Adrenal gland (tissue), 9 donors: ENCODE measurements at regions not wholly inside any gene's neighbourhood (a gene's known extent, or its start where the extent isn't known, plus 50 kb on each side); places are given as distances from the start of the nearest gene placed in this dataset.
A peak's percentile ranks its signal among the peaks of the same experiment; 100 is the strongest.

Source experiments
- DNase-seq, 7 donors: peaks; one replicate each; pipeline ENCODE4 v3.0.0-alpha.2; 2019 to 2020
- H3K27ac ChIP-seq, 5 donors: fragments of 200-600 bp; sonication (generic) in 4 of 5; 1 replicate in 3 of 5; 2 replicates in 2 of 5; pipeline versions ENCODE4 v1.5.1 to v1.8.0; 2016 to 2020; ENCODE audit warnings: mild to moderate bottlenecking in 1 of 5
- H3K27me3 ChIP-seq: fragments of 200-600 bp; 2 replicates; pipeline ENCODE4 v1.8.0; 2021
- H3K36me3 ChIP-seq, 2 donors: fragments of 200-600 bp; replicated peaks in 1 of 2; 1 replicate in 1 of 2; 2 replicates in 1 of 2; pipeline versions ENCODE4 v1.5.1 to v1.8.0; 2018 to 2022
- H3K4me1 ChIP-seq, 2 donors: fragments of 200-600 bp; replicated peaks in 1 of 2; 1 replicate in 1 of 2; 2 replicates in 1 of 2; pipeline versions ENCODE4 v1.5.1 to v1.8.0; 2018 to 2021
- H3K4me3 ChIP-seq, 4 donors: fragments of 200-600 bp; sonication (generic) in 3 of 4; one replicate each; pipeline ENCODE4 v1.5.1; 2016 to 2018
- H3K9me3 ChIP-seq, 3 donors: fragments of 200-600 bp; sonication (generic) in 1 of 3; replicated peaks in 1 of 3; 1 replicate in 2 of 3; 2 replicates in 1 of 3; pipeline versions ENCODE4 v1.5.1 to v1.8.0; 2016 to 2021
- CTCF ChIP-seq, 6 experiments: fragments of 450-650 bp in 4 of 6; fragments of 200-600 bp in 2 of 6; sonication (generic) in 1 of 6; IDR thresholded peaks; 1 replicate in 5 of 6; 2 replicates in 1 of 6; pipeline versions ENCODE4 v1.5.1 to v1.8.0; 2016 to 2021; ENCODE audit warnings: antibody characterized with exemption in 6 of 6, mild to moderate bottlenecking in 2 of 6, moderate library complexity in 1 of 6
- POLR2A ChIP-seq, 2 donors: fragments of 450-650 bp; IDR thresholded peaks; one replicate each; pipeline ENCODE4 v1.6.1; 2017; ENCODE audit warnings: antibody characterized with exemption in 2 of 2, mild to moderate bottlenecking in 2 of 2, moderate library complexity in 1 of 2
- WGBS, 4 donors: extraction: QIAGEN DNeasy Blood & Tissue Kit in 2 of 4; methylation state at CpG; one replicate each; pipeline versions ENCODE4 v1.1.5 to v1.1.7; 2013 to 2017; 5-methylcytosine and 5-hydroxymethylcytosine counted together
- intact Hi-C, 2 donors: fragments of 100-400 bp; cut with DNase I; formaldehyde crosslinking; loops; one replicate each; pipeline versions ENCODE4 v1.14.1 to v1.15.0; 2022 to 2023
- donor health status: healthy with polysubstance abuse.
- donor health status: Bipolar disorder and iron deficiency.
- donor health status: DM: yes; HTN: yes; CAD: no.
- donor health status: DM: no; HTN: no; CAD: no.
- donor health status: DM: no; HTN: no; CAD: no.

- Histone ChIP-seq H3K27me3 (no peaks in the 10 kb centered on the region), H3K9me3 (no peaks in the 10 kb centered on the region), H3K36me3 (no peaks in the 10 kb centered on the region), H3K27ac (no peak overlapping the region), H3K4me3 (no peak overlapping the region), H3K4me1 (no peaks in the 10 kb centered on the region)
- 62 to 93% (median 84%) methylated on average over 2 of the region's 2 CpGs for WGBS, 4 donors
- DNase-seq: no peak
- intact Hi-C loops: no loop called here
- no peak for TF ChIP-seq POLR2A (IDR thresholded peaks at IDR 0.05)
- TF ChIP-seq CTCF (IDR thresholded peaks at IDR 0.05): no peak
Observed at GRCh38 chr12:28130234-28130624, 60.0 kb upstream of the CCDC91 start.

- Histone ChIP-seq H3K9me3 (no peaks in the 10 kb centered on the region), H3K36me3 (no peaks in the 10 kb centered on the region), H3K4me1 (no peaks in the 10 kb centered on the region), H3K4me3 (no peak overlapping the region), H3K27me3 (no peaks in the 10 kb centered on the region), H3K27ac (no peak overlapping the region)
- WGBS, 4 donors: 64 to 80% (median 66%) methylated on average over 10 of the region's 10 CpGs
- no peak for TF ChIP-seq POLR2A (IDR thresholded peaks at IDR 0.05)
- no peak for TF ChIP-seq CTCF (IDR thresholded peaks at IDR 0.05)
- peak in 6 of 7 donors; percentile 16 to 51 (median 22) for DNase-seq
- intact Hi-C loops: no loop called here
Observed at GRCh38 chr12:28130625-28131598, 59.3 kb upstream of the CCDC91 start.

GRCh38 chr12:28132398-28132797 is 57.9 kb upstream of the CCDC91 start:
- WGBS, 4 donors: 91 to 97% (median 94%) methylated on average over 3 of the region's 3 CpGs
- H3K27me3 ChIP-seq: no peaks in the 10 kb centered on the region
- intact Hi-C loops: no loop called here
- no peak for DNase-seq
- no peak overlapping the region for H3K4me3 ChIP-seq
- H3K36me3 ChIP-seq: no peaks in the 10 kb centered on the region
- no peak overlapping the region for H3K27ac ChIP-seq
- H3K4me1 ChIP-seq: no peaks in the 10 kb centered on the region
- TF ChIP-seq CTCF (IDR thresholded peaks at IDR 0.05) (no peak), POLR2A (IDR thresholded peaks at IDR 0.05) (no peak)
- no peaks in the 10 kb centered on the region for H3K9me3 ChIP-seq

GRCh38 chr12:28135801-28136439 is 54.3 kb upstream of the CCDC91 start:
- 68 to 98% (median 85%) methylated on average over 2 of the region's 2 CpGs for WGBS, 4 donors
- TF ChIP-seq POLR2A (IDR thresholded peaks at IDR 0.05): no peak
- TF ChIP-seq CTCF (IDR thresholded peaks at IDR 0.05): no peak
- intact Hi-C loops: no loop called here
- H3K4me3 ChIP-seq: no peak overlapping the region
- H3K9me3 ChIP-seq: no peaks in the 10 kb centered on the region
- H3K4me1 ChIP-seq: no peaks in the 10 kb centered on the region
- H3K27ac ChIP-seq: no peak overlapping the region
- H3K36me3 ChIP-seq: no peaks in the 10 kb centered on the region
- H3K27me3 ChIP-seq: no peaks in the 10 kb centered on the region
- DNase-seq: no peak
